IPS DF 4.7 (cell line): ENCODE measurements at regions not wholly inside any gene's neighbourhood (a gene's known extent, or its start where the extent isn't known, plus 50 kb on each side); places are given as distances from the start of the nearest gene placed in this dataset.

Experiments used
- DNase-seq: peaks from one replicate; pipeline ENCODE4 v3.0.0-alpha.2; 2013; ENCODE audit warnings: low spot score; ENCODE audit errors: extremely low read depth

DNA sequence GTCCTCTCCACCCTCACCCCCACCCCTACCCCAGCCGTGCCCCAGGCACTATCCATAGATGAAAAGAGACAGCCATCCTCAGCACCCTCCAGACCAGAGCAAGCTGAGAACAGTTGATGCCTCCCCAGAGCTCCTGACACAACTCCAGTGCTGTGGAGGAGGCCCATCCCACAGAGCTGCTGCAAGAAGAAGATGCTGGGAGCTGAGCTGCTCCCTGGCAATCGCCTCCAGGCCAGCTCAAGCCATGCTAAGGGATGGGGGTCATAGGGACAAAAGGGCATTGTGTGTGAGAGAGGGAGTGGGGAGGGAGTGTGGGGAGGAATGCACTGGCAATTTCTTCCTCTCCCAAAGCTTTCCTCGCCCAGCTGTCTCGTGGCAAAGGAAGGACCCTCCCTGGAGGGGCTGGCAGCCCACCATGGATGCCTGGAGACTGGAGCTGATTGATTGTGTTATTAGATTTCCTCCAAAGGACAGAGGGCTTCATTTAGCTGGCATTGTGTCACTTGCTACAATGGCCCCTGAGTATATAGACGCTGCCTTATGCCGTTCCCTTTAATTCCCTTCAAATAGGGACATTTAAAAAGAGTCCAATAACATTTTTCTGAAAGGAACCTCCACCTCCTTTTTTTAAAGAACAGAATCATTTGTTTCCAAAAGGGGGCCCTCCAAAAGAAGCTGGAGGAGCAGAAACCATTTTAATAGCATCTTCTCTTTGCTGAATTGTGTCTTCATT lies 476.4 kb downstream of the FOXO1 start:
- no peak for DNase-seq

DNA sequence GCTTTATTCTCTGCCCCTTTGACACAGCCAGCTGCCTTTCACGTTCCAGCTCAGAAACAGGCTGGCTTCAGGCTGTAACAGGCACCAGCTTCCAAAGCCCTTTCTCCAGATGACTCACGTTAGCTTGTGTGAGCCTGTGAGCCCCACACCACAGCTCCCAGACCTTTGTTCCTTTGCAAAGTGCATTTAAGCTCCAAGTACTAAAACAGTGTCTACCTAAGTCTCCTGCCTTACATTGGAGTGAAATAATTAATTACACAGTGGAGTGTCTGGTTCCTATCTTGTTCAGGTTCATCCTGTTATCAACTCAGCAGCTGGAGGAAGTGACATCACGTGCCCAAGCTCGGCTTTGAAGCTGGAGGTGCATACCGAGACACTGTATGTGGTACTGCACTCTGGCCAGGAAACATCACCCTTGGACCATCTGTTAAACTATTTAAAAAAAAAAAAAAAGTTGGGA lies 475.8 kb downstream of the FOXO1 start:
- DNase-seq = no peak

DNA sequence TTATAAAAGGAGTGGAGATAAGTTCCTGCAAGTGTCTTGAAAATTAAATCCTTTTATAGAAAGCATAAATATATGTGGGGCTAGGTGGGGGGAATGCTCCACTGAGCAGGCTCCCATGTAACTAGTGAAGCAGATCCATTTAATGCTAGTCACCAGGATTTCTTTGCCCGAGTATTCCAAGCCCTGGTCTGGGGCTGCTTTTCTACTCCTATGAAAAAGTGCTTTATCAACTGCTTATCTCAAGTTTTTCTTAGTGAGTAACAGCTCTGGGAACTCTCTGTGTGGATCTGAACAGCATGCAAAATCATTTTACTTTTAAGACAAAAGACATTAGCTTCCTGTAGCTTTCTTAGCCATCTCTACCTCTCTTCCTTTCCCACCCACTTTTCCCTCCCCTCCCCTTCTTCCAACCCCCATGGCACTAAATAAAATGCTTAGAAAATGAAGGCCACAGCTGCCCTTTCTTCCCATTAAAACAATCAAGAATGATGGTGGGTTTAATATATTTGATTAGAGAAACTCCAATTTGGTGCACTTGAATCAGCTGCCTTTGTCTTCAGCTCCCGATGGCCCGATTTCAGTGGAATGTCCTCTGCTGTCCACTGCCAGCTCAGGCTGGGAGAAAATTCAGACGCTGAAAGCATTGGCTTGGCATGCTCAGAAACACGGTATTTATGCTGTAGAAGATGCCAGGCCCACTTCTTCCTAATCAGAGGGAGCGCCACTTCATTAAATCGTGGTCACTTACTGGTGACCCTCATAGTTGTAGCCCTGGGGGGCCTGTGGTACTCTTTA lies 475.1 kb downstream of the FOXO1 start:
- no peak for DNase-seq

DNA sequence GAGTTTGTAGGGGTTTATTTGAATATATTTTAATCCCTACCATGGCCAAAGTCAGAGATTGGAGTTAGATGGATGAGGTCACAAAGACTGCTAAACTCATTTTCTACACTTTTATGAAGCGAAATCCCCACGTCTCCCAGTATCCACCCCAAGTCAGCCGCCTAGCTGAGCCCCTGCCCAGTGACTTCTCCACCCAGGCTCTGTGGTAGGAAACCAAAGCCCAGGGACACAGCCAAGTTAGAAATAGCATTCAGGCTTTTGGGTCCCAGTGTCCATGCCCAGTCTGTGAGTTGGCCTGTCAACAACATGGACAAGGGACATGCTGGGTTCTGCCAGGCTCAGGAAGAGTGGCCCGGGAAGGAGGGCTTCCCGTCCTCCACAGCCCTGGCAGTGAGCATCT lies 474.0 kb downstream of the FOXO1 start:
- DNase-seq = no peak

GRCh38 chr13:40192858-40193257 lies 473.6 kb downstream of the FOXO1 start:
- no peak for DNase-seq

DNA sequence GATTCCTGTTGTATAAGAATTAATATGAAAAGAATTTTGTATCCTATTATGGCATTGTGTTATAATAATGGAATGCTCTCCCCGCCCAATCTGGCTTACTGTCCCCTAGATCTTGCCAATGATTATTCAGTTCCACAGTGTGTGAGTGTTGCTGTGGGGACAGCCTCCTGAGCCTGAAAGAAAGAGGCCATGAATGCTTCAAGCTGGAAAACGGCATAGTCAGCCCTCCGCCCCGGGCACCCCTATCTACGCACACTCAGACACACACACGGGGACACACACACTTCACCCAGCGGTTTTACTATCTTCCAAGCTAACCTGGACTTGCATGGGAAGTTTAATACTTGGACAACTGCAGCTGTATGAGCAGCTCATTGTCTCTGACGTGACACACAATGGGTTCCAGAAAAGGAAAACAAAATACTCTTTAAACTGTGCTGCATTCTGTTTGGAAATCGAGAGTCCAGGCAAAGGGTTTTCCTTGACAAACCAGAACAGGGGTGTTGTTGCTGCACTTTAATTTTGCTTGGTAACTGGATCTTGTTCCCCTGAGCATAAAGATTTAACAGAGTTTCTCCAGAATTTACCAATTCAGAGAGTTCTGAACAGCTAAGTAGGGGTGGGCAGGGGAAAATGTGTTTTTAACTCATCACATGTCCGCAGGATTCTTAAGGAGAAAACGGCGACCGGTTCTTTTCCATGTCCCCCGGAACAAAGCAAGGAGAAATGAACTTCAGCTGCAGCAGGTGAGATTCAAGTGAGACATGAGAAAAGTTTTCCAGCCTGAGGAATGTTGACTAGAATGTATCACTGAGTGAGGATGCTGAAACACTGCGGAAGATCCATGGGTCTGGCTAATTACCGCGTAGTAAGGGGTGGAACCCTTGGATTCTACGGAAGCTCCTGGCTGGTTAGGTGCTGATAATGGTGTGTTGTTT lies 472.9 kb downstream of the FOXO1 start:
- no peak for DNase-seq

- no peak for DNase-seq
These were observed 472.1 kb downstream of the FOXO1 start for GRCh38 chr13:40194224-40194806.

- DNase-seq = no peak
These were observed 469.4 kb downstream of the FOXO1 start for GRCh38 chr13:40197049-40197448.

DNA sequence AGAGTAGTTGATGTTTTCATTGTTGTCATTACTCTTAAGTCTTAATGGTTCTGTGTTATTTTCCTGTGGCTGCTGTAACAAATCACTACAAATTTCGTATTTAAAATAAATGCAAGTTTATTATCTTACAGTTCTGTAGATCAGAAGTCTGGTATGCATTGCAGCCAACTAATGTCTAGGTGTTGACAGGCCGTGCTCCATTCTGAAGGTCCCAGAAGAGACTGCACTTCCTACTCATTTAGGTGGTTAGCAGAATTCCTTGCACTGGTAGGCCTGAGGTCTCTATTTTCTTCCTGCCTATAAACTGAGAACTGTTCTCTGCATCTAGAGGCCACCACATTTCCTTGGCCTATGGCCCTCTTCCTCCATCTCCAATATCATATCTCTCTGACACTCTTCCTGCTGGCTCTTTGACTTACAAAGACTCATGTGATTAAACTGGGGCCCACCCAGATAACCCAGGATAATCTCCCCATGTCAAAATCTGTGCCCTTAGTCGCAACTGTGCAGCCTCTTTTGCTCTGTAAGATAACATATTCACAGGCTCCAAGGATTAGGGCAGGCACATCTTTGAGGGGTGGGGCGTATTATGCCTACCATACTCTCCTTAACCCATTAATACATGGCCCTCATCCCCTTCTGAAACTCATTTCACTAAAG lies 468.4 kb downstream of the FOXO1 start:
- DNase-seq = no peak

DNA sequence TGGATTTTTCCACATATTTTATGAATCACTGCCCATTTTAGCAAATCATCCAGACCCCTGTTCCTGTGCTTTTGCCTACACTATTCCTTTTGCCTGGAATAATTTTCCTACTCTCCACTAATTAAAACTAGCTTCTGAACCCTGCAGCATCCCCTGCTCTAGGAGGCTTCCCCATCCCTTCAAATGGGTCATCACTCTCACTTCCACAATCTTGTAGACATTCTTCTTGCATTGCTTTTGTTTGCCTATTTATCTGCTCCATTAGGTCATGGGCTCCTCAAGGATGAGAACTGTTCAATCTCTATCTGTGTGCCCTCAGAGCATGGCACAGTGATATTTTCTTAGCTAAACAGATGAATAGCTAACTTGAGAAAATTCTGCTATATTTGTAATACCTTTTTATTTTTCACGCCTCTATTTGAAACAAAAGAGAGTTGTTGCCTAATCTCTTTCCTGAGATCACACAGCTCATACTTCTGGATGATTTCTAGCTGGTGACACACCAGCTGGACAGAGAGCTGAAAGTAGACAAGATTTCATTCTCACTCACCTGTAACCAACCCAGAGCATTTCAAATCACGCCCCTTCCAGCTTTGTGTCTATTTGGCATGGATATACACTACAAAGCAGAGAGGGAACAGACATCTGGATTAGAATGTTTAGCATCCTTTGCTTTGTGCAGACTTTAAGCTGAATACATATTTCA lies 466.0 kb downstream of the FOXO1 start:
- DNase-seq = no peak

DNA sequence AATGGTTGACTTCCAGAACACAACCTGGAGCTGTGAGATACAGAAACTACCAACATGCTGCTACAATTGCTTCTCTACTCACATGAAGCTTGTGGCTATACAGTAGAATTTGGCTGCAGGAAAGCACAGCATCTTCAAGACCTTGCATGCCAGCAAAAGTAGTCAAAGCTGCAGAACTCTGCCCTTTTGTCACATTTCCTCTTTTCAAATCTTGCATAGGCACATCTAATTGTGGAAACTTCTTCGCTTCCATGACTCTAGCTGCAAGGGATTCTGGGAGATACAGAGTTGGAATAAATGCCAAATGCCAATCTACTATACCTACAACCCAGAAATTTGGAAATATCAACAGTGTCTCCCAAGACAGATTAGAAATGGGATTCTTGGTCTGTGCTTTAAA lies 462.2 kb downstream of the FOXO1 start:
- no peak for DNase-seq

- DNase-seq = no peak
These were observed 460.6 kb downstream of the FOXO1 start for GRCh38 chr13:40205771-40206240.

GRCh38 chr13:40206241-40207000 lies 460.0 kb downstream of the FOXO1 start:
- DNase-seq = no peak

DNA sequence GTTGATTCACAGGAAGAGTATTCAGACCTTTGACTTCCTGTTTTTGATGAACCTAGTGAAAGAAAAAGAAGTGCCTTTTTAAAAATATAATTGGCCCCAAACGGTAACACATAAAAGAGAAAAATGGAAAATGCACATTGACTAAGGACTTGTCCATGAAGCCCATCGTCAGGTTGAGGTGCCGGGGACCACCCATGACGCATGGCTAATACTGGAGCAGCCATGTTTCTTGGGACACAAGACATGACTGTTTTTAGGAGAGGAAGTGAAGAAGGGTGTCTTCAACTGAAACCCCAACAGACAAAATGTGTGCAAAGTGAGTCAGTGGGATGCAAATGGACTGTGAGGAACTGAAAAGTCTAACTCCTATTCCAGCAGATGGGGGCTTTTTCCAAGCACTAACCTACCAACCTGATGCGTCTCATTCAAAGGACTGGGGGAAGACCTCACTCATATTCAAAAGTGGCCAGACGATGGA lies 459.4 kb downstream of the FOXO1 start:
- no peak for DNase-seq

DNA sequence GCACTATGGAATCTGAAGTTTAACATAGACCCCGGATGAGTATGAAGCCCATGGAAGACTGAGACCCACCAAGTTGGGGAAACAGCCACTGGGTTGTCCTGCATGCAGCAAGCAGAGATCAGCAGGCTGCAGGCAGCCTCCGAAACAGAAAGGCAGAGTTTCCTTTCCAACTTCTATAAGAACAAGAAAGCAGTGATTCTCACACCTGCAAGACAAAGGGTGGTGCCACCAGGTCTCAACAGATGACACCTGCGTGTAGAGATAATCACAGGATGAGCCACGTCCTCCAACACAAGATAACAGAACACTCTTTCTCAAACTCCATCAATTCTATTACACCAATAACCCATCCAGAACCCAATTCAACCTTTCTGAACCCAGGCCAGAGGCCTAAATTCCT lies 457.9 kb downstream of the FOXO1 start:
- no peak for DNase-seq

- DNase-seq = no peak
These were observed 455.4 kb downstream of the FOXO1 start for GRCh38 chr13:40210865-40211585.

DNA sequence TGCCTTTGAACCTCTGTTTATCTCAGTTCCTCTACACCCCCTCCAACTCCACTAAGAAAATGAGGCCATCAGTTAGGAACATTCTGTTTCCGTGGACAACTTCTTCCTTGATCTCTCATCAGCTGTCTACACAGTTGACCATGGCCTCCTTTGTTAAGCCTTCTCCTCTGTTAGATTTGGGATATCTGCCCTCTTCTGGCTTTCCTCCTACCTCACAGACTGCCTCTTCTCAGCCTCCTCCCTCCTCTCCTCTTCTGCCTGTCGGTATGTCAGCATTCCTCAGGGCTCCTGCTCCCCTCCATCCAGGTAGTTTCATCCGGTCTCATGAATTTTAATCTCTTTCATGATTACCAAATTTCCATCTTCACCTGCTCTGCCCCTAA lies 454.9 kb downstream of the FOXO1 start:
- no peak for DNase-seq

- no peak for DNase-seq
These were observed 452.7 kb downstream of the FOXO1 start for GRCh38 chr13:40213779-40214178.

- DNase-seq = no peak
These were observed 451.1 kb downstream of the FOXO1 start for GRCh38 chr13:40215311-40215710.
